Spleen (tissue), 7 donors: ENCODE measurements at regions not wholly inside any gene's neighbourhood (a gene's known extent, or its start where the extent isn't known, plus 50 kb on each side); places are given as distances from the start of the nearest gene placed in this dataset.

Experiments
- CTCF ChIP-seq, 11 experiments: fragments of 200-600 bp in 7 of 11; fragments of 450-650 bp in 4 of 11; sonication (generic) in 4 of 11; IDR thresholded peaks in 8 of 11; conservative IDR thresholded peaks in 3 of 11; 1 replicate in 7 of 11; 2 replicates in 4 of 11; pipeline versions ENCODE4 v1.4.0 to v1.8.0; 2016 to 2021; ENCODE audit warnings: antibody characterized with exemption in 11 of 11, inconsistent platforms in 4 of 11, mild to moderate bottlenecking in 1 of 11
- POLR2A ChIP-seq, 3 donors: fragments of 450-650 bp; IDR thresholded peaks; one replicate each; pipeline ENCODE4 v1.5.1; 2017; ENCODE audit warnings: antibody characterized with exemption in 3 of 3, mild to moderate bottlenecking in 1 of 3
- POLR2AphosphoS5 ChIP-seq, 3 donors: sonication (generic); formaldehyde crosslinking; IDR thresholded peaks; one replicate each; pipeline ENCODE4 v1.5.1; 2017; ENCODE audit warnings: antibody characterized with exemption in 3 of 3
- donor health status: DM: no; HTN: no; CAD: no; lungs with moderate emphysema.
- donor health status: DM: no; HTN: no; CAD: no.
- donor health status: DM: no; HTN: no; CAD: no.

DNA sequence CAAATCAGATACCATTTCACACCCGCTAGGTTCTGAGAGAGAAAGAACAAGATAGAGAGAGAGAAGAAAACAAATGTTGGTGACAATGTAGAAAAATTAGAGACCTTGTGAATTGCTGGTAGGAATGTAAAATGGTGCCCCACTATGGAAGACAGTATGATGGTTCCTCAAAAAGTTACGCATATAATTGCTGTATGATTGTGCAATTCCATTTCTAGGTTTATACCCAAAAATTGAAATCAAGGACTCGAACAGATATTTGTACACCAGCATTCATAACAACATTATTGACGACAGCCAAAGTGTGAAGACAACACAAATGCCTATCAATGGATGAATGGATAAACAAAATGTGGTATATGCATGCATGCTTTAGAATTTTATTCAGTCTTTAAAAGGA lies 74.5 kb upstream of the MAP3K1 start:
- TF ChIP-seq CTCF (IDR thresholded peaks at IDR 0.05 in 8 of 11, conservative IDR thresholded peaks at IDR 0.05 in 3 of 11) (no peak), POLR2AphosphoS5 (IDR thresholded peaks at IDR 0.05) (no peak), POLR2A (IDR thresholded peaks at IDR 0.05) (no peak)
